ENCODE measurements at regions not wholly inside any gene's neighbourhood (a gene's known extent, or its start where the extent isn't known, plus 50 kb on each side); places are given as distances from the start of the nearest gene placed in this dataset.

GRCh38 chr10:44313761-44314165 lies 71.1 kb downstream of the CXCL12 start:
- TF ChIP-seq CTCF (conservative IDR thresholded peaks at IDR 0.05): no peak
- TF ChIP-seq ZFX (IDR thresholded peaks at IDR 0.05): no peak
